NOMO-1 treated with DMSO at 0.1 percent for 48 hours (cell line): ENCODE measurements at regions not wholly inside any gene's neighbourhood (a gene's known extent, or its start where the extent isn't known, plus 50 kb on each side); places are given as distances from the start of the nearest gene placed in this dataset.
A peak's percentile ranks its signal among the peaks of the same experiment; 100 is the strongest.

ENCODE experiments used
- DNase-seq: peaks from one replicate; lab custom pipeline; 2025; ENCODE audit not compliant: unreplicated experiment; lab: John Stamatoyannopoulos, UW

DNA sequence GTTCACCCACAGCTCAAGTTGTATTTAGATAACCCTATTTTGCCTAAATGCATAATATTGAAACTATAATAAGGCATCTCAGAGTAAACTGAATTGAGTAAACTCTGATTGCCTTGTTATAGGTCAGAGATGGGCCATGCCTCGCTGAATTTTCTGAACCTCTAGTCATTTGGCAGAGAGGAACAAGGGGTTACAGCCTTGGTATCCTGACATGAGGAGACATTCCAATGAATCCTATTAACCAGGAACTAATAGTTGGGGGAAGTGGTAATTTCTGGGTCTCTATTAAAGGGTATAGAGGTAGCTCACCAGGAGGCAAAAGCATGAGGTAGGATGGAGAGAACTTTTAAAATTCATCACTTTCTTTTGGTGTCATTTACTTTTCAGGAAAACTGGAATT, 227.4 kb upstream of the CHST9 start:
- no peak for DNase-seq

GRCh38 chr18:27411911-27412310, 226.8 kb upstream of the CHST9 start:
- DNase-seq: no peak

DNA sequence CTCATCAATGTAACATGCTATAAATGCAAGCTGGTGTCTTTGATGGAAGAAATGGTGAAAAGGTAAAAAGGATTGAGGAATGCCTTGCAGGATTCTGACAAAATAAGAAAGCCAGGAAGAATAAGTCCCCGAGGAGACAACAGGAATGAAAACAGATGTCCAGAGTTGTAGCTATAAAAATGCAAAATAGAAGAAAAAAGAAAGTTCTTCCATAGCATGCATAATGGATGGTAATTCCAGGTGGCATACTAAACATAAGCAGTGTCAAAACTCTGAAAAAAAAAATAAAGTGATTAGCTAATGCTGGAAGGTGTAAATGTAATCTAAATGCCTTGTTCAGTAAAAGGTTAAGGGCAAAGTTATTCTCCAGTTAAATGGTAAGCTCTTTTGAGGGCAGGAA, 225.9 kb upstream of the CHST9 start:
- no peak for DNase-seq

DNA sequence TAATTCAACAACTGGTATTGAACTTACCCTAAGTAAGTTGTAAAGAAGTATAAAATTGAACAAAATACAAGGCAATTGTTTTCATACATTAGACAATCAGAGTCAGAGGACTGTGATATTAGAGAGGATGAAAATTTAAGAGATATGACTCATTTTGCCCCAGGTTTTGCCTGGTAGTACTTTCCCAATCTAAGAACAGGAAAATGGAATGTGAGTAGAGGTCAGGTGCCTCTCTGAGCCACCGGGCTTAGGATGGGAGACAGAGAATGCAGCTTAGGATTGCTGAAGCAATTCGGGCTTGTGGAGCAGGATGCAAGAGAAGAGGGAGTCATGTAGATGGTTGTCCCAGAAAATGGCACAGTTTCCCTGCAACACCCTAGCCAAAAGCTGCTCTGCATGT, 219.7 kb upstream of the CHST9 start:
- DNase-seq: no peak

DNA sequence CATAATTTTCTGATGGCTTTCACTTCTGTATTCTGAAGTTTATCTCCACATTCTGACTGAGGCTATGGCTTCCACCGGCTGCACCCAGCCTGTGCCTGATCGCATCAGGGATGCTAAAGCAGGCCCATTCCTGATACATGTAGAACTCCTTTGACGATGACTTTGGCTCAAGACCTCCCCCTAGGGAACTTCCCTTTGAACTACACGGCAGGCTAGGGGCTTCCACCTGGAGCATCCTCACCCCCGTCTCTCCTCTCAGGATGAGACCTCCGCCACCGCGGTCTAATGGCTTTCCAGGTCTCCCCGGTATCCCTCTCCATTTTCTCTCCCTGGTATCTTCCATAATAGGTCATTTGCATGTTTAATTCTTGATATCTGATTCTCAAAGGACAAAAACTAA, 214.9 kb upstream of the CHST9 start:
- no peak for DNase-seq

- no peak for DNase-seq
Measured at GRCh38 chr18:27395752-27396151, 210.6 kb upstream of the CHST9 start.

DNA sequence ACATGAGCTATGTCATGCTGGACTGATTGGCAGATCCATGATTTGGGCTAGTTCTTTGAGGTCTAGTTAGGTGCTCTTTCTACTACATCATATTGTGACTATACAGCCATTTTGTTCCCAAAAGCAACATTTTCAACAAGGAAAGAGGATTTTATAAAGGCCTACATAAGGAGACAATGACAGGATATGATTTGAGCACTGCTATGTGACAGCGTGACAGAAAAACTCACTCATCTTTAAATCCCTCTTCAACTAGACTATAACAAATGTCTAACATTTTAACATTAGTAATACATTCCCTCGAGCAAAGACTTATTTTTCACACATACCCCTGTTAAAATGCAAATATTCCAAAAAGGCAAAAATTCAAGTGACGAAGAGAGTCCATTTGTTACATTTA, 209.6 kb upstream of the CHST9 start:
- DNase-seq: no peak

DNA sequence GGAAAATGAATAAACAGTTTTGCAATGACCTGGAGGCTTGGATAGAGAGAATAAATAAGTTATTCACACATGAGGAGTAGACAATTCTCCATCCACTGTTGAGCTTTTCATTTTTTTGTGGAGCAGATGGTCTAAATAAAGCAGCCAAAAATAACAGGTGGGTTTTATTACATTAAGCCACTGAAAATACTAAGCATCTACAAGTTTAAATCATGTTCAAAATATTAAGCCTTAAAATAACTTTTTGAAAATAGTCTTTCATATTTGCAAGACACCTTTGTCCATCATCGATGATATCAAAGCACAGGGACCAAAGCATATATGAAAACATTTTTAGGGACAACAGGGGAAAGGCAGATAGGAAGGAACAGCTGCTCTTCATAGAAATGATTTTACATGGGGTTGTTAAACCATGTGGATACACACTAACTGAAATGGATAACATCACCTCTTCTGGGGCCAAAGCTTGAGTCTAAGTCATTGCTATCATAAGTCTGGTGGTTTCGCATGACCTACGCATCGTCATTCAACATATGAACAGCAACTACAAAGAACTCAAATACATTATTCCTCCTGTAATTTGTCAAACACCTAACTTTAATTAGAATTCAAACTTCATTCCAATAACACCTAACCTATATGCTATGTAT, 197.6 kb upstream of the CHST9 start:
- no peak for DNase-seq

- no peak for DNase-seq
Measured at GRCh38 chr18:27378431-27379095, 193.5 kb upstream of the CHST9 start.

- DNase-seq: no peak
Measured at GRCh38 chr18:27377251-27377650, 192.1 kb upstream of the CHST9 start.

DNA sequence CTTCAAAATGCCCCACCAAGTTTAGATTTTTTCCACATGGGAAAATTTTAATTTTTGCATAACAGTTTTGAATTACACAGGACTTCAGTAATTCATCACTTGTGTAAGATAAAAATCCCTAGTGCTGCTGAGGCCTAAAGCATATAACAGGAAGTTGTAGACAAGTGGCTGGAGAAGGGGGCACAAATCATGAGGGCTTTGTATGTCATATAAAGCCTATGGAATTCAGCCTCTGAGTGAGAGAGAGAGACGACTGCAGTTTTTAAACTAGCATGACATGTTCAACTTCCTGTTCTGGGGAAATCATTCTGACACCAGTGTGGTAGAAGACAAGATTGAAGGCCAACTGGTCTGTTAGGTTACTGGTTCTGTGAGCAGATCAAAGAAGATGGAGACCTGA, 187.3 kb upstream of the CHST9 start:
- no peak for DNase-seq

DNA sequence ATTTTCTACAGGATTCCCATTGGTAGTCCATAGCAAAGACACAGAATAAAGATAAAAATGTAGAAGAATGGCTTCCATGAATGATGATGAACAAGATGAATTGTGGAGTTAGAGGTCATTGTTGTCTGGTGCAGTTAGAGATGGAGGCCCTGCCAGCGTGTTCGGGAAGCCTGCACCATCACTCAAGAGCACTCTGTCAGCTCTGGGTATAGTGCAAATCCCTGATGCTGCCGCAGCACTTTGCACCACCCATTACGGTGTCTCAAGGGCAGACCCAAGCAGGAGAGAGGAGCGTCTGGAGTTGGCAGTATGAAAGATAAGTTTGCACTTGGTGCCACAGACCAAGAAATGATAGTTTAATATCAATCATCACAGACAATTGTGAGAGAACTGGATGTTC, 181.6 kb upstream of the CHST9 start:
- no peak for DNase-seq

DNA sequence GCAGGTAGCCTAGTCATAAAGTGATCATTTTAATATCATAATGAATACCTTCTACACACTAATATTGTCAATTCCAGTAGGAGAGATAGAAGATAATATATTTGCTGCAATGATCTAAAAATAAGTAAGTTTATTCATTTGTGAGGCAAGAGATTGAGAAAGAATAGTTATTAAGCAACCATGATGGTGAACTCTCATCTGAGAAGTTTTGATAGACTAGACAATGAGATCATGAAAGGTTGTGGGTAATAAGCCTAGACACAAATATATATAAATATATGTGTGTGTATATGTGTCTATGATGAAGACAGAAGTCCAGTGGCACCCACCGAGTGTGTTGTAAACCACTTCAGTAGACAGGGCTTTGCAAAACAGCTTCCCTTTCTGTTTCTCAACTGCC, 181.0 kb upstream of the CHST9 start:
- no peak for DNase-seq

DNA sequence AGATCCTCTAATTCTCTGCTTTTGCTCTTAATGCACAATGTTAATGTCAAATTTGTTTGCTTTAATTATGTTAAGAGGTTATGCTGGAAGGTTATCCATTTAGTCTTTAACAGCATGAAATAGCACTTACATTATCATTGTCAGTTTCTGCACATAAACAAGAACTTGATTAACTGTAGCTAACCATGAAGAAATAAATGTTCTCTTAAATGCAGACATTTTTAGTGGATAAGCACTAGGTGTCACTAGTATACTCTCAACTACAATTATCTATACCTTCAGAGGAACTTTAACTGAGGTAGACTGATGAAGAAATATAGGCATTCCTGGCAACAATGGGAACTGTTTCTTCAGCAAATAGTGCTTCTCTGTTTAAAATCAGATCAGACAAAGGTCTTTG, 178.8 kb upstream of the CHST9 start:
- peak; percentile 15 for DNase-seq

- DNase-seq: no peak
Measured at GRCh38 chr18:27361477-27361876, 176.4 kb upstream of the CHST9 start.

GRCh38 chr18:27355308-27355707, 170.2 kb upstream of the CHST9 start:
- DNase-seq: no peak

- no peak for DNase-seq
Measured at GRCh38 chr18:27353273-27353672, 168.2 kb upstream of the CHST9 start.

GRCh38 chr18:27349284-27349882, 164.3 kb upstream of the CHST9 start:
- DNase-seq: no peak

DNA sequence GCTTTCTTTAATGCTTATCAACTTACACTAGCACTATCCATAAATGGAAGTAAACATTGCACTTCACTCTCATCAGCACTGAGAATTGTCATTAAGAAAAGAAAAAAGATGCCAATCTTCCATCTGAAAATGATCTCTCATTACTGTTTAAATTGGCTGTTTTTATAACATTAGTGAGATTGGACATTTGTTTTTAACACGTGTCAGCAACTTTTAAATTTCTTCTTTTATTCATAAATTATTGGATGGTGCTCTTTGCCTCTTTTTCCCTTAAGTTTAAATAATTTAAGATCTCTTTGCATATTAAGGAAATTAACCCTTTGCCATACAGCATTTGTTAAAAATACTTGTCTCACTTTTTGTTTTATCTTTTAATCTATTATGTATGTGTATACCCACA, 146.5 kb upstream of the CHST9 start:
- no peak for DNase-seq

GRCh38 chr18:27314996-27315395, 129.9 kb upstream of the CHST9 start:
- no peak for DNase-seq

- no peak for DNase-seq
Measured at GRCh38 chr18:27313678-27314077, 128.6 kb upstream of the CHST9 start.

DNA sequence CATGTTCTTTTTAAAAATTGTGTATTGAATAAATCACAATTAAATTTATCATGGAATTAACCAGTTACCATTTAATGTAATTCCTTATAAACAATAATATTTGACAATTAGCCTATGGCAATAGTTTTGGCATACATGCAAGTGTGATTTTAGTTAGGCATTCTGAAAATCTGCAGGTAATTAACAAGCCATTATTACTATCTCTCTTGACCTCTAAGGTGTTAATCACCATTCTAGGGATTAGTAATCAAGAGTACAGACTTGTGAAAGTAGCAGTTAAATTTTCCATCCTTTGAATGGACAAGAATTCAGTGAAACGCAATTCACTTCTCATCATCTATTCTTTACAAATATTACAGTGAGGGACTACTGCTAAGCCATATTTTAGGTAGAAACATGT, 127.7 kb upstream of the CHST9 start:
- no peak for DNase-seq

DNA sequence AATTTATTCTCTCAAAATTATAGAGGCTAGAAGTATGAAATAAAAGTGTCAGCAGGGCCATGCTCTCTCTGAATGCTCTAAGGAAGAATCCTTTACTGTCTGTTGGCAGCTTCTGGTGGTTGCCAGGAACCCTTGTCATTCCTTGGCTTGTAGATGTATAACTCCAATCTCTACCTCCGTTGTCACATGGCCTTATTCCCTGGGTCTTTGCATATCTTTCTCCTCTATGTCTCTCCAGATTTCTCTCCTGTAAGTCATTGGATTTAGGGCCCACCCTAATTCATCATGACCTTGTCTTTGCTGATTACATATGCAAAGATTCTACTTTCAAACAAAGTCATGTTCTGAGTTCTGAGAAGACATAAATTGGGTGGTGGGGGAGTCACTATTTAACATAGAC, 127.0 kb upstream of the CHST9 start:
- DNase-seq: no peak
